DND-41 (cell line): ENCODE measurements at regions not wholly inside any gene's neighbourhood (a gene's known extent, or its start where the extent isn't known, plus 50 kb on each side); places are given as distances from the start of the nearest gene placed in this dataset.
"Not testable (repeated sequence)": the region's sequence is repeated elsewhere in the genome, so short reads cannot be mapped to it uniquely, and the experiment has no call there.

Experiments
- ATAC-seq: fragments of 200-7000 bp; cut with Tn5 transposase; 3 replicates; pipeline ENCODE4 v1.9.1; 2021; ENCODE audit warnings: low read depth; ENCODE audit not compliant: insufficient read depth
- DNase-seq: peaks from one replicate; pipeline ENCODE4 v3.0.0-alpha.2; 2020
- H2AFZ ChIP-seq: 2 replicates; pipeline ENCODE4 v1.6.0; 2012; ENCODE audit warnings: low read depth, low read length
- H3K27ac ChIP-seq: 2 replicates; pipeline ENCODE4 v1.5.1; 2012; ENCODE audit warnings: low read length, inconsistent platforms
- H3K27me3 ChIP-seq: fragments of 200-600 bp; sonication (generic); 2 replicates; pipeline ENCODE4 v1.6.0; 2012; ENCODE audit warnings: low read length, mild to moderate bottlenecking, inconsistent platforms; ENCODE audit not compliant: insufficient read depth, poor library complexity
- H3K36me3 ChIP-seq: 2 replicates; pipeline ENCODE4 v1.5.1; 2012; ENCODE audit warnings: low read length, inconsistent platforms; ENCODE audit not compliant: insufficient read depth
- H3K4me1 ChIP-seq: 2 replicates; pipeline ENCODE4 v1.5.1; 2012; ENCODE audit warnings: mild to moderate bottlenecking, low read length; ENCODE audit not compliant: insufficient read depth
- H3K4me2 ChIP-seq: 2 replicates; pipeline ENCODE4 v1.6.0; 2012; ENCODE audit warnings: mild to moderate bottlenecking, moderate library complexity, low read length, inconsistent platforms; ENCODE audit not compliant: insufficient read depth
- H3K4me3 ChIP-seq, 2 experiments: fragments of 200-600 bp in 1 of 2; shearing (Covaris generic) in 1 of 2; 2 replicates each; pipeline ENCODE4 v1.5.1; 2012 to 2016; ENCODE audit warnings: inconsistent platforms in 2 of 2, low read length in 2 of 2, mild to moderate bottlenecking in 2 of 2, low read depth in 1 of 2, moderate library complexity in 1 of 2
- H3K79me2 ChIP-seq: 2 replicates; pipeline ENCODE4 v1.6.0; 2012; ENCODE audit warnings: low read length, inconsistent platforms; ENCODE audit not compliant: insufficient read depth
- H3K9ac ChIP-seq: 2 replicates; pipeline ENCODE4 v1.6.0; 2012; ENCODE audit warnings: low read depth, mild to moderate bottlenecking, inconsistent platforms, low read length, moderate library complexity
- H3K9me3 ChIP-seq: 2 replicates; pipeline ENCODE4 v1.5.1; 2012; ENCODE audit warnings: low read length, moderate library complexity, mild to moderate bottlenecking, inconsistent platforms; ENCODE audit not compliant: insufficient read depth, severe bottlenecking
- H4K20me1 ChIP-seq: 2 replicates; pipeline ENCODE4 v1.6.0; 2012; ENCODE audit warnings: low read length; ENCODE audit not compliant: insufficient read depth
- EZH2 ChIP-seq: IDR thresholded peaks from 3 replicates; pipeline ENCODE4 v1.6.1; 2012; ENCODE audit warnings: borderline replicate concordance, low read depth, mild to moderate bottlenecking, moderate library complexity, low read length, inconsistent platforms; ENCODE audit not compliant: severe bottlenecking
- TF ChIP-seq, protein P1 (sequence below): IDR thresholded peaks from 2 replicates; pipeline ENCODE4 v1.5.1; 2012; ENCODE audit warnings: borderline replicate concordance, low read length, moderate library complexity, mild to moderate bottlenecking; ENCODE audit not compliant: poor library complexity, severe bottlenecking; ENCODE audit errors: extremely low read depth

- no peak for DNase-seq
- Histone ChIP-seq H3K4me2 (no peak overlapping the region), H3K9me3 (no peaks in the 10 kb centered on the region), H3K4me3 (no peak overlapping the region), H3K4me1 (no peaks in the 10 kb centered on the region), H3K27ac (no peak overlapping the region), H3K9ac (no peak overlapping the region), H4K20me1 (no peaks in the 10 kb centered on the region), H3K79me2 (no peaks in the 10 kb centered on the region), H2AFZ (no peak overlapping the region), H3K36me3 (no peaks in the 10 kb centered on the region), H3K27me3 (no peaks in the 10 kb centered on the region)
- no peak for ATAC-seq
- TF ChIP-seq, protein P1, sequence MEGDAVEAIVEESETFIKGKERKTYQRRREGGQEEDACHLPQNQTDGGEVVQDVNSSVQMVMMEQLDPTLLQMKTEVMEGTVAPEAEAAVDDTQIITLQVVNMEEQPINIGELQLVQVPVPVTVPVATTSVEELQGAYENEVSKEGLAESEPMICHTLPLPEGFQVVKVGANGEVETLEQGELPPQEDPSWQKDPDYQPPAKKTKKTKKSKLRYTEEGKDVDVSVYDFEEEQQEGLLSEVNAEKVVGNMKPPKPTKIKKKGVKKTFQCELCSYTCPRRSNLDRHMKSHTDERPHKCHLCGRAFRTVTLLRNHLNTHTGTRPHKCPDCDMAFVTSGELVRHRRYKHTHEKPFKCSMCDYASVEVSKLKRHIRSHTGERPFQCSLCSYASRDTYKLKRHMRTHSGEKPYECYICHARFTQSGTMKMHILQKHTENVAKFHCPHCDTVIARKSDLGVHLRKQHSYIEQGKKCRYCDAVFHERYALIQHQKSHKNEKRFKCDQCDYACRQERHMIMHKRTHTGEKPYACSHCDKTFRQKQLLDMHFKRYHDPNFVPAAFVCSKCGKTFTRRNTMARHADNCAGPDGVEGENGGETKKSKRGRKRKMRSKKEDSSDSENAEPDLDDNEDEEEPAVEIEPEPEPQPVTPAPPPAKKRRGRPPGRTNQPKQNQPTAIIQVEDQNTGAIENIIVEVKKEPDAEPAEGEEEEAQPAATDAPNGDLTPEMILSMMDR = no peak
- no peak for TF ChIP-seq EZH2
These were observed 360.9 kb downstream of the NEBL start for GRCh38 chr10:20535897-20536881.

- H3K4me1 ChIP-seq, H2AFZ ChIP-seq, H3K79me2 ChIP-seq, H3K4me3 ChIP-seq, H3K9me3 ChIP-seq, H3K36me3 ChIP-seq, ATAC-seq, H3K27me3 ChIP-seq, H3K27ac ChIP-seq, DNase-seq, H3K4me2 ChIP-seq, H3K9ac ChIP-seq, H4K20me1 ChIP-seq: not testable (repeated sequence)
These were observed 365.7 kb downstream of the NEBL start for GRCh38 chr10:20531241-20531883.

GRCh38 chr10:20521186-20521585 is 375.9 kb downstream of the NEBL start:
- Histone ChIP-seq H4K20me1 (no peaks in the 10 kb centered on the region), H3K27ac (no peak overlapping the region), H3K9me3 (no peaks in the 10 kb centered on the region), H3K9ac (no peak overlapping the region), H3K4me2 (no peak overlapping the region), H3K79me2 (no peaks in the 10 kb centered on the region), H3K4me1 (no peaks in the 10 kb centered on the region), H3K36me3 (no peaks in the 10 kb centered on the region), H3K27me3 (no peaks in the 10 kb centered on the region), H3K4me3 (no peak overlapping the region), H2AFZ (no peak overlapping the region)
- DNase-seq (no peak), ATAC-seq (no peak)
- TF ChIP-seq, protein P1 = no peak
- no peak for TF ChIP-seq EZH2

GRCh38 chr10:20515654-20516053 is 381.5 kb downstream of the NEBL start:
- H3K9me3 ChIP-seq = no peaks in the 10 kb centered on the region
- no peaks in the 10 kb centered on the region for H3K36me3 ChIP-seq

More at GRCh38 chr10:20515654-20516053, 381.5 kb downstream of the NEBL start:
- Histone ChIP-seq H3K4me2 (no peak overlapping the region), H2AFZ (no peak overlapping the region), H3K27ac (no peak overlapping the region), H4K20me1 (no peaks in the 10 kb centered on the region), H3K27me3 (no peaks in the 10 kb centered on the region), H3K4me3 (no peak overlapping the region), H3K79me2 (no peaks in the 10 kb centered on the region), H3K4me1 (no peaks in the 10 kb centered on the region), H3K9ac (no peak overlapping the region)
- DNase-seq (no peak), ATAC-seq (no peak)
- no peak for TF ChIP-seq EZH2
- TF ChIP-seq, protein P1 = no peak
